Effector memory CD4-positive, alpha-beta T cell (primary cell): ENCODE measurements at regions not wholly inside any gene's neighbourhood (a gene's known extent, or its start where the extent isn't known, plus 50 kb on each side); places are given as distances from the start of the nearest gene placed in this dataset.

Experiments
- DNase-seq, 3 donors: peaks; one replicate each; pipeline ENCODE4 v3.0.0-alpha.2; 2020
- H3K27ac ChIP-seq: 2 replicates; pipeline ENCODE4 v1.7.0; 2013; ENCODE audit warnings: mild to moderate bottlenecking, low read length, moderate library complexity; ENCODE audit not compliant: insufficient read depth, poor library complexity, severe bottlenecking
- H3K27me3 ChIP-seq: replicated peaks from 2 replicates; pipeline ENCODE4 v1.7.0; 2013; ENCODE audit warnings: mild to moderate bottlenecking, low read length; ENCODE audit not compliant: insufficient read depth, control insufficient read depth, poor library complexity, severe bottlenecking
- H3K36me3 ChIP-seq: 2 replicates; pipeline ENCODE4 v1.7.0; 2013; ENCODE audit warnings: mild to moderate bottlenecking, low read length, moderate library complexity; ENCODE audit not compliant: control insufficient read depth, insufficient read depth
- H3K4me1 ChIP-seq: 2 replicates; pipeline ENCODE4 v1.7.0; 2013; ENCODE audit warnings: low read length, mild to moderate bottlenecking; ENCODE audit not compliant: control insufficient read depth, insufficient read depth, poor library complexity, severe bottlenecking
- H3K4me3 ChIP-seq: 2 replicates; pipeline ENCODE4 v1.7.0; 2013; ENCODE audit warnings: low read length, low read depth, mild to moderate bottlenecking; ENCODE audit not compliant: insufficient read depth, poor library complexity, severe bottlenecking
- H3K9me3 ChIP-seq: 2 replicates; pipeline ENCODE4 v1.7.0; 2013; ENCODE audit warnings: mild to moderate bottlenecking, low read length, moderate library complexity; ENCODE audit not compliant: control insufficient read depth

DNA sequence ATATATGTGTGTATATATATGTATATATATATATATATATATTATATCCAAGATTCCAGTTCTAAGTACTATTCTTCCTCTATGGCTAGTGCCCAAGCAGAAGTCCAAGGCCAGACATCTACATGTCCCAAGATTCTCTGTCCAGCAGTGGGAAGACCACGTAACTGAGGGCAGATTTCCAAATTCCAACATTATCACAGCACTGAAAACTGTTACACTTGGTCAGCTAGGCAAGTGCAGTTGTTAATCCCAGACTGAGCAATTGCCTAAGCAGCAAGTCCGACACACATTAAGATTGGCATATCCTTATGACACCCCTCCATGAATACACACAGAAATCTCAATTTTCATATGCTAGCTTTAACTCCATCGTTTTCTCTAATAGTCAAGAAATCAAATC lies 1148.5 kb downstream of the IGSF11 start:
- Histone ChIP-seq H3K27ac (no peak overlapping the region), H3K27me3 (no peaks in the 10 kb centered on the region), H3K9me3 (no peaks in the 10 kb centered on the region), H3K4me1 (no peaks in the 10 kb centered on the region), H3K36me3 (no peaks in the 10 kb centered on the region), H3K4me3 (no peak overlapping the region)
- DNase-seq, result no peak

DNA sequence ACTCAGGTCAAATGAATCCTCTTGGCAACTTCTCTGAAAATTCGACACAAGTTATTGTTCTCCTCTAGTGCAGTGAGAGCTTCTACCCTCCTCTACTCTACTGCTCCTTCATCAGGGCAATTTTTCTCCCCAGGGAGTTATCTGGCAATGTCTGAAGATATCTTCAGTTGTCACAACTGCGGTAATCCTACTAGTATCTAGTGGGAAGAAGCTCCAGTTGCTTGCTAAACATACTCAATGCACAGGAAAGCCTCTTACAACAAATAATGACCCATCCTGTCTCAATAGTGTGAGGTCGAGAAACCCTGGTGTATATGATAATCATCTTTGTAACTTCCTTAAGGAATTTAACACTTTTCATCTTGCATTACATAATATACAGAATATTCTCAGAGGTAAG lies 1147.6 kb downstream of the IGSF11 start:
- H3K9me3 ChIP-seq, result no peaks in the 10 kb centered on the region
- H3K36me3 ChIP-seq, result no peaks in the 10 kb centered on the region
- H3K4me1 ChIP-seq, result no peaks in the 10 kb centered on the region
- DNase-seq, result no peak
- H3K4me3 ChIP-seq, result no peak overlapping the region
- H3K27me3 ChIP-seq, result no peaks in the 10 kb centered on the region
- no peak overlapping the region for H3K27ac ChIP-seq

DNA sequence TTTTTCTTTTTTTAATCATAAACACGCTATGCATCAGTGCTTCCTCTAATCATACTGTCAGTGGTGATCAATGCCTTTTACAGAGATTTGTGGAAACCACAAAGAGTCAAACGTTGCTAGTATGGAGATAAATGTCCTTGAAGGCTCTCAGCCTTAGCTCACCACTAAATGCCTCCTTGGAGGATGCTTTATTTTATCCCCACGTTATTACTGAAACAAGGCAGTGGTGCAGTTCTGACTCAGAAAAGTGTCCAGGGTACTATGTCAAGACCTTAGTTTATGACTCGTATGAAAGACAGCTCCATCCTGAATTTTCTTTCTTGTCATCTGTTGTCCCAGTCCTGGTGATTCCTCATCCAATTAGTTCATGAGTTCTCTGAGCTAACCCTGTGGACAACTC lies 1146.7 kb downstream of the IGSF11 start:
- no peak for DNase-seq
- H3K4me1 ChIP-seq, result no peaks in the 10 kb centered on the region
- no peaks in the 10 kb centered on the region for H3K27me3 ChIP-seq
- no peaks in the 10 kb centered on the region for H3K9me3 ChIP-seq
- H3K4me3 ChIP-seq, result no peak overlapping the region
- no peak overlapping the region for H3K27ac ChIP-seq
- H3K36me3 ChIP-seq, result no peaks in the 10 kb centered on the region

DNA sequence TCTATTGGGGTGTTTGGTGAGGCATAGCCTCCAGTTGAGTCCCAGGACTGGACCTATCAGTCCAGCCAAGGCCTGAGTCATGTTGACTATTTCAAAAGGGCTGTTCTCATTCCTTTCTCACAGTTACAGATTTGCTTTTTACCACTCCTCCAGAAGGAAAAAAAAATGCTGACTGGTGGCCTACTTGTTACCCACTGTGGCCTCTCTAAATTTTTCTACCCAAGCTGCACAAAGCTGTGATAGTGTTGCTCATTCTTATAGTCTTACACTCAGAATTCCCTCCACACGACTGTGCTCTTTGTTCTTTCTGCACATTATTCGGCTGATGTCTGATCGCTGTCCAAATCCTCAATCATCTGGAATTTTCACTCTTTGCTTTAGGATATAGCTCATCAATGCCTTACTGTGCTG lies 1142.2 kb downstream of the IGSF11 start:
- no peaks in the 10 kb centered on the region for H3K27me3 ChIP-seq
- no peak for DNase-seq
- no peaks in the 10 kb centered on the region for H3K36me3 ChIP-seq
- no peaks in the 10 kb centered on the region for H3K4me1 ChIP-seq
- no peak overlapping the region for H3K27ac ChIP-seq
- H3K9me3 ChIP-seq, result no peaks in the 10 kb centered on the region
- H3K4me3 ChIP-seq, result no peak overlapping the region

DNA sequence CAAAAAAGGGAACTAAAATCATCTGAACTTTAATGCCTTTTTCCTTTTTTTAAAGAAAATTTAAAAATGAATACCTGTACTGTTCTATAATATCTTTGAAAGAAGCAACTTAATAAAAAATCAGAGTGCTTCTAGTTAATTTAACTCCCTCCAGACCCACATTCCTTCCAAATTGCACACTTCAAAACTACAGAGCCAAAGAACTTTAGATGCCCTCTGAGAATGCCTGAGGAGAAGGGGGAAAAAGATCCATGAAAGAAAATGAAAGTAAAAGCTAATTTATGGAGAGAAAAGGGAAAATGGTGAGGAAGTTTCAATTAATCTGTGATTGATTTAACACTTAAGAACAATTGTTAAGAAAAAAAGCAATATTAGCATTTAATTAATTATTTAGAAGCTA lies 1141.6 kb downstream of the IGSF11 start:
- H3K4me3 ChIP-seq, result no peak overlapping the region
- H3K27me3 ChIP-seq, result no peaks in the 10 kb centered on the region
- H3K27ac ChIP-seq, result no peak overlapping the region
- no peaks in the 10 kb centered on the region for H3K4me1 ChIP-seq
- no peaks in the 10 kb centered on the region for H3K36me3 ChIP-seq
- no peak for DNase-seq
- H3K9me3 ChIP-seq, result no peaks in the 10 kb centered on the region

DNA sequence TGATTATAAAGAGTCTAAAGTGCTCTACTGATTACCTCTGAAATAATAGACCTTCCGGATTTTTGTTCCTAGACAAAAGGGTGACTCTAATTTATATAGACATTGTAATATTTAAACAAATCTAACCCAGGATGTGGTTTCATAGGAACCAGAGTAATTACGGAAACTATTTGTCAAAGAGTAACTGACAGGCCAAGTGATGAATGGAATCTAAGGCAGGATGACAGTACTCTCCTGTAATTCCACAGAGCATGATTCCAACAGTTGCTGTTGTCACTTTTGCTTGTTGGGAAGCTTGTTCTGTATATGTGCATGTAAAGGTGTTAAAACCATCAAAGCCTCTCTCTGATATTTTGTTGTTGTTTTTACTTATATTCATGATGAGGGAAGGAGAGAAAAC lies 1141.0 kb downstream of the IGSF11 start:
- no peaks in the 10 kb centered on the region for H3K4me1 ChIP-seq
- H3K27ac ChIP-seq, result no peak overlapping the region
- no peak for DNase-seq
- H3K36me3 ChIP-seq, result no peaks in the 10 kb centered on the region
- no peaks in the 10 kb centered on the region for H3K27me3 ChIP-seq
- H3K9me3 ChIP-seq, result no peaks in the 10 kb centered on the region
- H3K4me3 ChIP-seq, result no peak overlapping the region

DNA sequence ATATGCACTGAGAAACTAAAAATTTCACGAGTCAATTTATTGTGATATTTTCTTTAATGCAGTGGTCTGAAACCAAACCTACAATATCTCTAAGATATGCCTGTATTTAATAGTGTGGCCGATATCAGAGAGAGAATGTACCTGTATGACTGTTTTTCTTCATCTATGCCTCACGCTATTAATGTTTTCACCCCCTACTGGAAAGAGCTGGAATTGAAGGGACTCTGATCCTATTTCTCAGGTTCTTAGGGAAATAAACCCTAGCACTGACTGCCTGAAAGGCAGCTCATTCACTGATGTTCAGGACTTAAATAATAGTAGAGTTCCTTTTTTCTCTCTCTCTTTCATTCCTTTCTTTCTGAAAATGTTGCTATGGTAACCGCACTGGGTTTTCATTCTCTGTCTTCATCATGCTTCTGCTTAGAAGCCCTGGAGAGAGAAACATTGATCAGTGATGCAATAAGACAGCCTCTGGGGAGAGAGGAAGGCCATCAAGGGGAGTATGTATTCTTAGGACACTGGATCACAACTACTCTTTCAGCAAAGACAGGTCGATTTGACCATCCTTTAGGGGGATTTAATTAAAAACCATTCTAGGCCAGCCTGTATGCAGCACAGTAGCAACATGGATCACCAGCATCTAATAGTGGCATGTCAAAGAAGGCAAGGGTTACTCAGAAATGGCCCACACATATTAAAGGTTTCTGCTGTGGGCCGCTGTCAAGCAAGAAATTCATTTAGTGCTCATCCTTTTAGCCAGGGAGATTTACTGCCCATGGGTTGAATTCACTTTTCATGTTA lies 1135.7 kb downstream of the IGSF11 start:
- Histone ChIP-seq H3K9me3 (no peaks in the 10 kb centered on the region), H3K27me3 (no peaks in the 10 kb centered on the region), H3K4me1 (no peaks in the 10 kb centered on the region), H3K27ac (no peak overlapping the region), H3K4me3 (no peak overlapping the region), H3K36me3 (no peaks in the 10 kb centered on the region)
- DNase-seq, result no peak

DNA sequence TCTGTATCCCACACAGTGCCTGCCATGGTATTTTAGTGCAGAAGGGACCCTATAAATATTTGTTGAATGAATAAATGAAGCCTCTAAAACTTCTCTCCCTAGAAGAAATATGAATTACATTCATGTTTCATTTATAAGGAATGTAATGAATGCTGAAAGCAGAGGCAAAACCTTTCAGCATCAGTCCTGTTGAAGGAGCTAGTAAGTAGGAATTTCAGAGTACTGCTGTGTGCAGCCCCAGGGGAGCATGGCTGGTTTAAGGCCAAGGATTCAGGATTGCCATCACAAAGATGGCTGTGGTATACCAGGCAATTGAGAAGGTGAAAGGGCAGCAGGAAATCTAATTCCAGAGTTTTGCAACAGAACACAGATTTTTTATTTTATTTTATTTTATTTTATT lies 1131.4 kb downstream of the IGSF11 start:
- Histone ChIP-seq H3K36me3 (no peaks in the 10 kb centered on the region), H3K27ac (no peak overlapping the region), H3K4me1 (no peaks in the 10 kb centered on the region), H3K27me3 (no peaks in the 10 kb centered on the region), H3K9me3 (no peaks in the 10 kb centered on the region), H3K4me3 (no peak overlapping the region)
- no peak for DNase-seq

DNA sequence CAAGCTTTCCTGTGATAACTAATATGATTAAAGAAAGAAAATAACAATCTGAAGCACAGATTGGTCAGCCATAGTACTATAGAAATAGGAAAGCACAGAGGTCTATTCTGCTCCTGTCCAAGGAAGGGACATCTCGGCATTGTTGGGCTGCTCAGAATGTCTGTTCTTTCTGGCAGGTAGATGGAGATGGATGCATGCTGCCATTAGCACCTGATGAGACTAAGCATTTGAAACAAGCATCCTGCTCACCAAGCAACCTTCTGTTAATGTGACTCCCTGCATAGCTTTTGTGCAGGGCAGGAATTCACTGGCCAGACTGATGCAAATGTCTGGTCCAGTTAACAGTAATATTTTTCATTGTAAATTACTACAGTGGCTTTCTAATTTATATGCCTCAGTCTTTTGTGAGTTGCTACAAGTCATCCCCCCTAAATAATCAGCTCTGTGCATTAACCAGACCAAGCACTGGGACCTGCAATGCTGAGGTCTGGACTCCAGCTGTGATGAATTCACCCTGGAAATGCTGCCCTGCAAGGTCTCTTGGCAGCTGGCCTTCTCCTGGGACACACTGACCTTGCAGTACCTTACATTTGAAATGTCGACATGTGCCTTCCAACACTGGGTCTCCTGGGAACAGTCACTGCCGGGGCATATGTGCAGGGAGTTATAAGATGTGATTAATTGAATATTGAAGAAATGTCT lies 1123.7 kb downstream of the IGSF11 start:
- H3K4me3 ChIP-seq, result no peak overlapping the region
- no peak overlapping the region for H3K27ac ChIP-seq
- H3K9me3 ChIP-seq, result no peaks in the 10 kb centered on the region
- no peaks in the 10 kb centered on the region for H3K27me3 ChIP-seq
- DNase-seq, result no peak
- no peaks in the 10 kb centered on the region for H3K36me3 ChIP-seq
- no peaks in the 10 kb centered on the region for H3K4me1 ChIP-seq

DNA sequence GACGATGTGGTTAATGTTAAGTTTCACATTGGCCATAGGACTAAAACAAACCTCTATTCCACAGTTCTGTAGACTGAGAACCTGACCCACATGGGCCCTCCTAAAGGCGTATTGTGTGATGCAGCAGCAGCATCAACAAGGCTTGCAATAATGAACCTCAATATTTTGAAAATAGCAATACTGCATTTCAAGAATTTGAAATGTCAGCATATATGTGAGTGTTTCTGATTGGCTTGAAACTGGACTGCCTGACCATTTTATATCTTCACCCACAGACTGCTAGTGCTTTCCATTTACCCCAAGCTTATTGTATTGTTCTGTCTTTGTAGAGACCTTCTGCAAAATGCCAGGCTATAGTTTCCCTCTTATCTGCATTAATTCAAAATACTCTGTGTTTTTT lies 1122.3 kb downstream of the IGSF11 start:
- Histone ChIP-seq H3K4me3 (no peak overlapping the region), H3K36me3 (no peaks in the 10 kb centered on the region), H3K27me3 (no peaks in the 10 kb centered on the region), H3K4me1 (no peaks in the 10 kb centered on the region), H3K27ac (no peak overlapping the region), H3K9me3 (no peaks in the 10 kb centered on the region)
- DNase-seq, result no peak
